Neural cell (in vitro differentiated cells): ENCODE measurements at regions not wholly inside any gene's neighbourhood (a gene's known extent, or its start where the extent isn't known, plus 50 kb on each side); places are given as distances from the start of the nearest gene placed in this dataset.

ENCODE experiments used
- H2AFZ ChIP-seq: fragments of 200-600, 300-800 bp; sonication (generic), shearing (Covaris generic); 2 replicates; pipeline ENCODE4 v1.6.0; 2014; ENCODE audit warnings: low read depth, mild to moderate bottlenecking, antibody characterized with exemption, low read length, moderate library complexity
- H3F3A ChIP-seq: fragments of 200-600 bp; shearing (Covaris generic); 2 replicates; pipeline ENCODE4 v1.6.1; 2016; ENCODE audit warnings: mild to moderate bottlenecking, moderate library complexity, mixed read lengths, antibody characterized with exemption, low read length; ENCODE audit not compliant: insufficient read depth, poor library complexity, severe bottlenecking
- H3K27ac ChIP-seq: fragments of 200-600, 300-800 bp; sonication (generic), shearing (Covaris generic); 2 replicates; pipeline ENCODE4 v1.5.1; 2014; ENCODE audit warnings: mild to moderate bottlenecking, low read length, moderate library complexity
- H3K27me3 ChIP-seq: fragments of 300-800, 200-600 bp; sonication (generic), shearing (Covaris generic); 2 replicates; pipeline ENCODE4 v1.6.0; 2014; ENCODE audit warnings: mild to moderate bottlenecking, low read depth, low read length, moderate library complexity; ENCODE audit not compliant: insufficient read depth
- H3K36me3 ChIP-seq: fragments of 300-800, 200-600 bp; sonication (generic), shearing (Covaris generic); 2 replicates; pipeline ENCODE4 v1.5.1; 2014; ENCODE audit warnings: mild to moderate bottlenecking, antibody characterized with exemption, low read length, moderate library complexity; ENCODE audit not compliant: insufficient read depth
- H3K4me2 ChIP-seq: fragments of 300-800, 200-600 bp; sonication (generic), shearing (Covaris generic); 2 replicates; pipeline ENCODE4 v1.6.0; 2014; ENCODE audit warnings: mild to moderate bottlenecking, low read length
- H3K4me3 ChIP-seq: fragments of 300-800, 200-600 bp; sonication (generic), shearing (Covaris generic); 2 replicates; pipeline ENCODE4 v1.5.1; 2014; ENCODE audit warnings: mild to moderate bottlenecking, low read length, moderate library complexity
- H3K79me2 ChIP-seq: fragments of 200-600 bp; shearing (Covaris generic); replicated peaks from 2 replicates; pipeline ENCODE4 v1.6.0; 2014; ENCODE audit warnings: mild to moderate bottlenecking, low read length, moderate library complexity; ENCODE audit not compliant: insufficient read depth
- H3K9ac ChIP-seq: fragments of 300-800, 200-600 bp; sonication (generic), shearing (Covaris generic); 2 replicates; pipeline ENCODE4 v1.6.1; 2016; ENCODE audit warnings: mild to moderate bottlenecking, low read length, mixed read lengths
- H3K9me2 ChIP-seq: fragments of 200-600 bp; shearing (Covaris generic); 2 replicates; pipeline ENCODE4 v1.6.1; 2016; ENCODE audit warnings: mild to moderate bottlenecking, low read length, mixed read lengths; ENCODE audit not compliant: insufficient read depth
- H3K9me3 ChIP-seq: fragments of 200-600, 300-800 bp; sonication (generic), shearing (Covaris generic); 2 replicates; pipeline ENCODE4 v1.6.1; 2016; ENCODE audit warnings: mild to moderate bottlenecking, mixed run types, low read length, moderate library complexity, mixed read lengths
- H4K20me1 ChIP-seq: fragments of 200-600 bp; shearing (Covaris generic); 2 replicates; pipeline ENCODE4 v1.6.1; 2016; ENCODE audit warnings: mild to moderate bottlenecking, mixed run types; ENCODE audit not compliant: insufficient read depth
- EP300 ChIP-seq: fragments of 450-650 bp; conservative IDR thresholded peaks from 2 replicates; pipeline ENCODE4 v1.6.1; 2014; ENCODE audit warnings: antibody characterized with exemption, mild to moderate bottlenecking, moderate library complexity; ENCODE audit not compliant: poor library complexity, severe bottlenecking
- EZH2 ChIP-seq: fragments of 200-600, 300-800 bp; shearing (Covaris generic), sonication (generic); IDR thresholded peaks from 2 replicates; pipeline ENCODE4 v1.6.1; 2014; ENCODE audit warnings: antibody characterized with exemption, low read length, borderline replicate concordance, mild to moderate bottlenecking; ENCODE audit not compliant: insufficient read depth, poor library complexity, severe bottlenecking
- MXI1 ChIP-seq: fragments of 450-650 bp; conservative IDR thresholded peaks from 2 replicates; pipeline ENCODE4 v1.6.1; 2014; ENCODE audit warnings: antibody characterized with exemption, mild to moderate bottlenecking; ENCODE audit not compliant: poor library complexity, severe bottlenecking
- POLR2AphosphoS5 ChIP-seq: IDR thresholded peaks from 2 replicates; pipeline ENCODE4 v1.6.1; 2012
- RAD21 ChIP-seq: fragments of 450-650 bp; conservative IDR thresholded peaks from 2 replicates; pipeline ENCODE4 v1.6.1; 2014; ENCODE audit warnings: antibody characterized with exemption, mild to moderate bottlenecking, moderate library complexity
- SMC3 ChIP-seq: fragments of 450-650 bp; conservative IDR thresholded peaks from 2 replicates; pipeline ENCODE4 v1.6.1; 2014; ENCODE audit warnings: antibody characterized with exemption, mild to moderate bottlenecking, moderate library complexity; ENCODE audit not compliant: poor library complexity
- TAF1 ChIP-seq: IDR thresholded peaks from 2 replicates; pipeline ENCODE4 v1.6.1; 2012; ENCODE audit warnings: low read depth
- TF ChIP-seq, protein P1 (sequence below): IDR thresholded peaks from 2 replicates; pipeline ENCODE4 v1.6.1; 2012; ENCODE audit warnings: borderline replicate concordance
- TF ChIP-seq, protein P2 (sequence below): fragments of 450-650 bp; IDR thresholded peaks from 2 replicates; pipeline ENCODE4 v1.5.1; 2014; ENCODE audit warnings: antibody characterized with exemption, mild to moderate bottlenecking, moderate library complexity; ENCODE audit not compliant: poor library complexity, severe bottlenecking

DNA sequence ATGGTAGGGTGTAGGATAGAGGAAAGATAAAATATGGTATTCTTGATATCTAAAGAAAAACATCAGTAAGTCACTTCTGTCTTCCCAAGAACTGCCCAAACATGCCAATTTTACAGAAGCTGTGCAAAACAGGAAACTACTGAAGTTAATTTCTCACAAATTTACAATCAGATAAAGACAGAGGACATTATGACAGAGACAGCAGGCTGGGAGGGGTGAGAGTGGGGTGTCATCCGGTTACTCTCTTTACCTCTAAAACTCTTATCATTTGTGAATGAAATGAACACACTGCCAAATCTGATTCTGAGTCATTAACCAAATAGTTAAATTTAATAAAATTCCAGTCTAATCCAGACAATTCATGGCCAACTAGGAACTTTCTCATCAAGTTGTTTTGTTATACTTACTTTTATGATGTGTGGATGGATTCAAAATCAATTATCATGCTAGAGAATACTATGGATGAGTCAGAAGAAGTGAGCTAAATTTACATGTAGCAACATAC lies 323.2 kb upstream of the MEX3C start:
- TF ChIP-seq SMC3 = no peak
- TF ChIP-seq POLR2AphosphoS5 = no peak
- no peak for TF ChIP-seq EP300
- TF ChIP-seq TAF1 = no peak
- TF ChIP-seq, protein P1, sequence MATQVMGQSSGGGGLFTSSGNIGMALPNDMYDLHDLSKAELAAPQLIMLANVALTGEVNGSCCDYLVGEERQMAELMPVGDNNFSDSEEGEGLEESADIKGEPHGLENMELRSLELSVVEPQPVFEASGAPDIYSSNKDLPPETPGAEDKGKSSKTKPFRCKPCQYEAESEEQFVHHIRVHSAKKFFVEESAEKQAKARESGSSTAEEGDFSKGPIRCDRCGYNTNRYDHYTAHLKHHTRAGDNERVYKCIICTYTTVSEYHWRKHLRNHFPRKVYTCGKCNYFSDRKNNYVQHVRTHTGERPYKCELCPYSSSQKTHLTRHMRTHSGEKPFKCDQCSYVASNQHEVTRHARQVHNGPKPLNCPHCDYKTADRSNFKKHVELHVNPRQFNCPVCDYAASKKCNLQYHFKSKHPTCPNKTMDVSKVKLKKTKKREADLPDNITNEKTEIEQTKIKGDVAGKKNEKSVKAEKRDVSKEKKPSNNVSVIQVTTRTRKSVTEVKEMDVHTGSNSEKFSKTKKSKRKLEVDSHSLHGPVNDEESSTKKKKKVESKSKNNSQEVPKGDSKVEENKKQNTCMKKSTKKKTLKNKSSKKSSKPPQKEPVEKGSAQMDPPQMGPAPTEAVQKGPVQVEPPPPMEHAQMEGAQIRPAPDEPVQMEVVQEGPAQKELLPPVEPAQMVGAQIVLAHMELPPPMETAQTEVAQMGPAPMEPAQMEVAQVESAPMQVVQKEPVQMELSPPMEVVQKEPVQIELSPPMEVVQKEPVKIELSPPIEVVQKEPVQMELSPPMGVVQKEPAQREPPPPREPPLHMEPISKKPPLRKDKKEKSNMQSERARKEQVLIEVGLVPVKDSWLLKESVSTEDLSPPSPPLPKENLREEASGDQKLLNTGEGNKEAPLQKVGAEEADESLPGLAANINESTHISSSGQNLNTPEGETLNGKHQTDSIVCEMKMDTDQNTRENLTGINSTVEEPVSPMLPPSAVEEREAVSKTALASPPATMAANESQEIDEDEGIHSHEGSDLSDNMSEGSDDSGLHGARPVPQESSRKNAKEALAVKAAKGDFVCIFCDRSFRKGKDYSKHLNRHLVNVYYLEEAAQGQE = no peak
- TF ChIP-seq EZH2 = no peak
- TF ChIP-seq RAD21 = no peak
- TF ChIP-seq MXI1 = no peak
- TF ChIP-seq, protein P2, sequence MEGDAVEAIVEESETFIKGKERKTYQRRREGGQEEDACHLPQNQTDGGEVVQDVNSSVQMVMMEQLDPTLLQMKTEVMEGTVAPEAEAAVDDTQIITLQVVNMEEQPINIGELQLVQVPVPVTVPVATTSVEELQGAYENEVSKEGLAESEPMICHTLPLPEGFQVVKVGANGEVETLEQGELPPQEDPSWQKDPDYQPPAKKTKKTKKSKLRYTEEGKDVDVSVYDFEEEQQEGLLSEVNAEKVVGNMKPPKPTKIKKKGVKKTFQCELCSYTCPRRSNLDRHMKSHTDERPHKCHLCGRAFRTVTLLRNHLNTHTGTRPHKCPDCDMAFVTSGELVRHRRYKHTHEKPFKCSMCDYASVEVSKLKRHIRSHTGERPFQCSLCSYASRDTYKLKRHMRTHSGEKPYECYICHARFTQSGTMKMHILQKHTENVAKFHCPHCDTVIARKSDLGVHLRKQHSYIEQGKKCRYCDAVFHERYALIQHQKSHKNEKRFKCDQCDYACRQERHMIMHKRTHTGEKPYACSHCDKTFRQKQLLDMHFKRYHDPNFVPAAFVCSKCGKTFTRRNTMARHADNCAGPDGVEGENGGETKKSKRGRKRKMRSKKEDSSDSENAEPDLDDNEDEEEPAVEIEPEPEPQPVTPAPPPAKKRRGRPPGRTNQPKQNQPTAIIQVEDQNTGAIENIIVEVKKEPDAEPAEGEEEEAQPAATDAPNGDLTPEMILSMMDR = no peak
- no peaks in the 10 kb centered on the region for H3K9me2 ChIP-seq
- no peak overlapping the region for H3K9ac ChIP-seq
- H3K27me3 ChIP-seq = no peaks in the 10 kb centered on the region
- H3K27ac ChIP-seq = no peak overlapping the region
- H3K36me3 ChIP-seq = no peaks in the 10 kb centered on the region
- H2AFZ ChIP-seq = no peak overlapping the region
- no peaks in the 10 kb centered on the region for H3F3A ChIP-seq
- no peaks in the 10 kb centered on the region for H3K79me2 ChIP-seq
- no peak overlapping the region for H3K4me3 ChIP-seq
- H4K20me1 ChIP-seq = no peaks in the 10 kb centered on the region
- H3K9me3 ChIP-seq = no peaks in the 10 kb centered on the region
- H3K4me2 ChIP-seq = no peak overlapping the region

DNA sequence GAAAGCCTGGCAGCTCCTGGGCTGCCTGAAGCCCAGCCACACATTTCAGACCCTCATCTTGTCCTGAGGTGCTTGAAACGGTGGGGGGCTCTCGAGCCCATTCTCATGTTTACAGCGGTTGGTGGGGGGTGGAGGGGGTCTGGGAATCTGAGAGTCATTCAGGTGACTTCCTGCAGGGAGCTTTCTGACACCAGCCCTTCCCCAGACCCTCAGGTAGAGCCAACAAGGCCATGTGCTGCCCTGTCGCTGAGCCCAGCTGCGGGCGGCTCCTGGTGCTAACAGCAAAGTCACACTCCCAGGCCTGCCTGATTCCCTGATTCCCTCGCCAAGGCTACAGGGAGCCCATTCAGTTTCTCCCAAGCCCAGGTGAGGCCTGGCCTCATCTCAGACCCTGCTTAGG lies 324.9 kb upstream of the MEX3C start:
- H3F3A ChIP-seq = no peaks in the 10 kb centered on the region
- H3K4me2 ChIP-seq = no peak overlapping the region
- H3K9me2 ChIP-seq = no peaks in the 10 kb centered on the region
- no peak overlapping the region for H3K9ac ChIP-seq
- H2AFZ ChIP-seq = no peak overlapping the region
- TF ChIP-seq, protein P1 = no peak
- no peak for TF ChIP-seq RAD21
- TF ChIP-seq SMC3 = no peak
- TF ChIP-seq EZH2 = no peak
- TF ChIP-seq, protein P2 = no peak
- TF ChIP-seq POLR2AphosphoS5 = no peak
- TF ChIP-seq MXI1 = no peak
- TF ChIP-seq TAF1 = no peak
- no peak for TF ChIP-seq EP300
- no peaks in the 10 kb centered on the region for H4K20me1 ChIP-seq
- no peak overlapping the region for H3K4me3 ChIP-seq
- no peak overlapping the region for H3K27ac ChIP-seq
- no peaks in the 10 kb centered on the region for H3K36me3 ChIP-seq
- no peaks in the 10 kb centered on the region for H3K79me2 ChIP-seq
- H3K9me3 ChIP-seq = no peaks in the 10 kb centered on the region
- H3K27me3 ChIP-seq = no peaks in the 10 kb centered on the region
